Breast epithelium (tissue), 4 donors: ENCODE measurements at regions not wholly inside any gene's neighbourhood (a gene's known extent, or its start where the extent isn't known, plus 50 kb on each side); places are given as distances from the start of the nearest gene placed in this dataset.

Source experiments
- DNase-seq, 2 donors: peaks; one replicate each; pipeline ENCODE4 v3.0.0-alpha.2; 2019; ENCODE audit warnings: low spot score in 2 of 2
- H3K27ac ChIP-seq, 2 donors: fragments of 200-600 bp; sonication (generic) in 1 of 2; one replicate each; pipeline ENCODE4 v1.5.1; 2016 to 2019; ENCODE audit warnings: mild to moderate bottlenecking in 1 of 2
- H3K27me3 ChIP-seq, 2 donors: fragments of 200-600 bp; sonication (generic) in 1 of 2; one replicate each; pipeline versions ENCODE4 v1.5.1 to v1.6.0; 2017 to 2019; ENCODE audit warnings: control low read depth in 1 of 2, mild to moderate bottlenecking in 1 of 2
- H3K36me3 ChIP-seq: fragments of 200-600 bp; one replicate; pipeline ENCODE4 v1.5.1; 2019
- H3K4me1 ChIP-seq, 2 donors: fragments of 200-600 bp; sonication (generic); one replicate each; pipeline ENCODE4 v1.5.1; 2016 to 2019; ENCODE audit warnings: control low read depth in 1 of 2
- H3K4me3 ChIP-seq, 3 donors: fragments of 200-600 bp; sonication (generic); 1 replicate in 2 of 3; 2 replicates in 1 of 3; pipeline ENCODE4 v1.5.1; 2016 to 2019; ENCODE audit warnings: mild to moderate bottlenecking in 3 of 3, moderate library complexity in 2 of 3
- H3K9me3 ChIP-seq, 2 donors: fragments of 200-600 bp; sonication (generic) in 1 of 2; one replicate each; pipeline ENCODE4 v1.5.1; 2016 to 2019; ENCODE audit warnings: control low read depth in 1 of 2
- POLR2A ChIP-seq: fragments of 450-650 bp; IDR thresholded peaks from one replicate; pipeline ENCODE4 v1.6.1; 2016; ENCODE audit warnings: antibody characterized with exemption, mild to moderate bottlenecking, moderate library complexity
- POLR2AphosphoS5 ChIP-seq, 3 donors: sonication (generic); formaldehyde crosslinking; IDR thresholded peaks; one replicate each; pipeline ENCODE4 v1.6.1; 2017; ENCODE audit warnings: antibody characterized with exemption in 3 of 3
- intact Hi-C: fragments of 100-400 bp; cut with DNase I; formaldehyde crosslinking; loops from one replicate; pipeline ENCODE4 v1.15.1; 2023; ENCODE audit warnings: low total_unique reads
- TF ChIP-seq, protein P1 (sequence below), 3 donors: fragments of 450-650 bp; IDR thresholded peaks; one replicate each; pipeline ENCODE4 v1.5.1; 2016 to 2017; ENCODE audit warnings: antibody characterized with exemption in 3 of 3, mild to moderate bottlenecking in 3 of 3, moderate library complexity in 3 of 3

DNA sequence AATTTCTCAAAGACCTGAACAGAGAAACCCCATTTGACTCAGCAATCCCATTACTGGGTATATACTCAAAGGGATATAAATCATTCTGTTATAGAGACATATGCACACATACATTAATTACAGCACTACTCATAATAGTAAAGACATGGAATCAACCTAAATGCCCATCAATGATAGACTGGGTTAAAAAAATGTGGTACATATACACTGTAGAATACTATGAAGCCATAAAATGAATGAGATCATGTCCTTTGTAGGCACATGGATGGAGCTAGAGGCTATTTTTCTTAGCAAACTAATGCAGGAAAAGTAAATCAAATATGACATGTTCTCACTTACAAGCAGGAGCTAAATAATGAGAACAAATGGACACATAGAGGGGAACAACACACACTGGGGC is 303.8 kb downstream of the BTG1 start:
- no peaks in the 10 kb centered on the region for H3K36me3 ChIP-seq
- no peaks in the 10 kb centered on the region for H3K27me3 ChIP-seq
- H3K9me3 ChIP-seq = no peaks in the 10 kb centered on the region
- H3K4me3 ChIP-seq = no peak overlapping the region
- TF ChIP-seq POLR2A (no peak), POLR2AphosphoS5 (IDR thresholded peaks at IDR 0.05) (no peak)
- TF ChIP-seq, protein P1, sequence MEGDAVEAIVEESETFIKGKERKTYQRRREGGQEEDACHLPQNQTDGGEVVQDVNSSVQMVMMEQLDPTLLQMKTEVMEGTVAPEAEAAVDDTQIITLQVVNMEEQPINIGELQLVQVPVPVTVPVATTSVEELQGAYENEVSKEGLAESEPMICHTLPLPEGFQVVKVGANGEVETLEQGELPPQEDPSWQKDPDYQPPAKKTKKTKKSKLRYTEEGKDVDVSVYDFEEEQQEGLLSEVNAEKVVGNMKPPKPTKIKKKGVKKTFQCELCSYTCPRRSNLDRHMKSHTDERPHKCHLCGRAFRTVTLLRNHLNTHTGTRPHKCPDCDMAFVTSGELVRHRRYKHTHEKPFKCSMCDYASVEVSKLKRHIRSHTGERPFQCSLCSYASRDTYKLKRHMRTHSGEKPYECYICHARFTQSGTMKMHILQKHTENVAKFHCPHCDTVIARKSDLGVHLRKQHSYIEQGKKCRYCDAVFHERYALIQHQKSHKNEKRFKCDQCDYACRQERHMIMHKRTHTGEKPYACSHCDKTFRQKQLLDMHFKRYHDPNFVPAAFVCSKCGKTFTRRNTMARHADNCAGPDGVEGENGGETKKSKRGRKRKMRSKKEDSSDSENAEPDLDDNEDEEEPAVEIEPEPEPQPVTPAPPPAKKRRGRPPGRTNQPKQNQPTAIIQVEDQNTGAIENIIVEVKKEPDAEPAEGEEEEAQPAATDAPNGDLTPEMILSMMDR (IDR thresholded peaks at IDR 0.05) = no peak
- no peak for DNase-seq
- no peak overlapping the region for H3K27ac ChIP-seq
- no peaks in the 10 kb centered on the region for H3K4me1 ChIP-seq
- intact Hi-C loops = no loop called here

DNA sequence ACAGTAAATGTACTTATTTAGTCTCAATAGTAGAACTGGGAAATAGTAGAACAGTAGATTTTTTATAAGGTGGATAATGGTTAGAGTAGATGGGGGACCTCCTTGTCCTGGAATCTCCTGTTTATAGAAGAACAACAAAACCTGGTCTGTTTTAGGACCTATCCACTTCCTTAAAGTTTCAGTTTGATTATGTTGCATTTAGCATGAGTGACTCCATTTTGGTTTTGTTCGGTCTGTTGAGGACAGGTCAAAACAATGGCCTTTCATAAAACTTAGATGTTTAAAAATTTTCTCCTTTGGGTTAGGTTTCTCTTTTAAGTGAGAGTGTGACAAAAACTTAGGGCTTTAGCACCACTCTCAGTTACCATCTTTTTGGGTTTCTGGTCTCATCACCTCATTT is 308.9 kb downstream of the BTG1 start:
- intact Hi-C loops = no loop called here

DNA sequence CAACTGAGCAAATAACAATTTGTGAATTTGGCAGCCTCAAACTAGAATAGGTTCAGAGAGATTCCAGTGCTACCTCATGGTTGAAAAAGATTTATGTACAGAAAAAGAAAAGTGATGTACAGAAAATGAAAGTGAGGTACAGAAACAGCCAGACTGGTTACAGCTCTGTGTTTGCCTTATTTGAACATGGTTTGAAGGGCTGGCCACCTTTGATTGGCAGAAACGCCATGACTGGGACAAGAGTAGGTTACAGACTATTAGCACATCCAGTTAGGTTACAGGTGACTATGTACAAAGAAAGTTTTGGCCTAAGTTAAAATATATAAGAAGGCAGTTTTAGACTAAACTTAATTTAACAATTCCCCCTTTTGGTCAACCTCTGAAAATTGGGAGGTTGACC is 309.4 kb downstream of the BTG1 start:
- no peak for TF ChIP-seq POLR2AphosphoS5 (IDR thresholded peaks at IDR 0.05)
- TF ChIP-seq, protein P1 (IDR thresholded peaks at IDR 0.05) = no peak
- no peak for TF ChIP-seq POLR2A
- DNase-seq = no peak
- Histone ChIP-seq H3K4me3 (no peak overlapping the region), H3K27me3 (no peaks in the 10 kb centered on the region), H3K9me3 (no peaks in the 10 kb centered on the region), H3K36me3 (no peaks in the 10 kb centered on the region), H3K4me1 (no peaks in the 10 kb centered on the region), H3K27ac (no peak overlapping the region)
- intact Hi-C loops = no loop called here

More for the DNA sequence above, 308.9 kb downstream of the BTG1 start:
- no peak overlapping the region for H3K27ac ChIP-seq
- TF ChIP-seq POLR2AphosphoS5 (IDR thresholded peaks at IDR 0.05) (no peak), POLR2A (no peak)
- TF ChIP-seq, protein P1 (IDR thresholded peaks at IDR 0.05) = no peak
- no peak overlapping the region for H3K4me3 ChIP-seq
- no peaks in the 10 kb centered on the region for H3K4me1 ChIP-seq
- no peaks in the 10 kb centered on the region for H3K36me3 ChIP-seq
- no peaks in the 10 kb centered on the region for H3K9me3 ChIP-seq
- H3K27me3 ChIP-seq = no peaks in the 10 kb centered on the region
- DNase-seq = no peak

DNA sequence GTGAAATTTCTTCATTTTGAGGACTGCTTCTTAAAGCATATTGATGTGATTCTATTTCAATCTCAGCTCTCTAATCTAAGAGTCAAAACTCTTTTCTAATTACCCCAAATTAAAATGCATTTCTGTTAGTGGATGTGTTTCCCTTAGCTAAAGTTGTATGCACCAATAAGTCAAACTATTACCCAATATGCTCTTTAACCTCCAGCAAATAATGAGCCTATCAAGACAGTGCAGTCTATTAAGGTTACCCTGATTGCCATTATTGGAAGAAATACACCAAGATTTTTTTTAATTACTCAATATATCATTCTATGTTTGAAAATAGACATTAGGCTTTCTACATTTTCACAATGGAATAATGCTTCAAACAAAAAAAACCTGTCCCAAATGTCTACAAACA is 310.0 kb downstream of the BTG1 start:
- Histone ChIP-seq H3K4me3 (no peak overlapping the region), H3K4me1 (no peaks in the 10 kb centered on the region), H3K9me3 (no peaks in the 10 kb centered on the region), H3K27me3 (no peaks in the 10 kb centered on the region), H3K27ac (no peak overlapping the region), H3K36me3 (no peaks in the 10 kb centered on the region)
- TF ChIP-seq POLR2AphosphoS5 (IDR thresholded peaks at IDR 0.05) (no peak), POLR2A (no peak)
- TF ChIP-seq, protein P1 (IDR thresholded peaks at IDR 0.05) = no peak
- intact Hi-C loops = no loop called here
- DNase-seq = no peak

DNA sequence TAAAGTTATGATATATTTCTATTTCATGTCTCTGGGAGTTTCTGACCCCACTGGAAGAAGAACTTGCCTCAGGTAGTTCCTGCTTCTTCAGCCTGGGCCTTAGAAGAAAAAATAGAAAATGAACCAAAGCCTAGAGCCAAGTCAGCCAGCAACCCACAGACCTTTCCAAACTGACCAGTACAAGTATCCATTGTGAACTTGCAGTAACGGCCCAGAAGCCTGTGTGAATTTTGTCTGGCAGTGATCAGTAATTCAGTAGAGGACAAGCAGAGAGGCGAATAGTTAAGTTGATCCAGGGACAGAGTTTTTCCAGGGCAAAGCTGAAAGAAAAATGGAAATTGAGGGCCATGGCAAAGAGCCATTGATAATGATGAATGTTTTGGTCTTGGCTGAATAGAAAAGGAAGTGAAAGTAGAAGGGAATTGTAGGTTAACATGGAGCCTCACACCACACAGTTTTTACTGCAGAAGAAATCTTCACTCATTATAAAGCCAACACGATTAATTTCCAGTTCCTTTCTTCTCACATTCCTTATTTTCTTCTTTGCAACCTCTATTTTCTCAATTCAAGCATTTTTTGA is 311.8 kb downstream of the BTG1 start:
- no peak for TF ChIP-seq POLR2AphosphoS5 (IDR thresholded peaks at IDR 0.05)
- TF ChIP-seq, protein P1 (IDR thresholded peaks at IDR 0.05) = no peak
- no peak for TF ChIP-seq POLR2A
- DNase-seq = no peak
- no peak overlapping the region for H3K4me3 ChIP-seq
- no peak overlapping the region for H3K27ac ChIP-seq
- no peaks in the 10 kb centered on the region for H3K4me1 ChIP-seq
- H3K36me3 ChIP-seq = no peaks in the 10 kb centered on the region
- intact Hi-C loops = no loop called here
- H3K9me3 ChIP-seq = no peaks in the 10 kb centered on the region
- H3K27me3 ChIP-seq = no peaks in the 10 kb centered on the region
